ENCODE measurements at regions not wholly inside any gene's neighbourhood (a gene's known extent, or its start where the extent isn't known, plus 50 kb on each side); places are given as distances from the start of the nearest gene placed in this dataset.

GRCh38 chr5:167966979-167967378 lies 324.5 kb upstream of the WWC1 start:
- TF ChIP-seq CTCF (IDR thresholded peaks at IDR 0.05): no peak
- H3K27ac ChIP-seq: no peak overlapping the region

GRCh38 chr5:167967494-167968177 lies 323.8 kb upstream of the WWC1 start:
- no peaks in the 10 kb centered on the region for H3K27me3 ChIP-seq
- no peak overlapping the region for H3K27ac ChIP-seq
- no peak for DNase-seq
- intact Hi-C loops (cut with DNase I): no loop called here
- no peaks in the 10 kb centered on the region for H3K9me3 ChIP-seq
- H3K4me3 ChIP-seq: no peak overlapping the region
- no peaks in the 10 kb centered on the region for H3K36me3 ChIP-seq
- no peaks in the 10 kb centered on the region for H3K4me1 ChIP-seq
- no peak for TF ChIP-seq CTCF (IDR thresholded peaks at IDR 0.05)
- ATAC-seq: no peak

More at GRCh38 chr5:167966979-167967378, 324.5 kb upstream of the WWC1 start:
- H3K4me3 ChIP-seq: no peak overlapping the region
- H3K4me1 ChIP-seq: no peaks in the 10 kb centered on the region
- no peak for ATAC-seq
- H3K36me3 ChIP-seq: no peaks in the 10 kb centered on the region
- intact Hi-C loops (cut with DNase I): no loop called here
- H3K9me3 ChIP-seq: no peaks in the 10 kb centered on the region
- H3K27me3 ChIP-seq: no peaks in the 10 kb centered on the region
- DNase-seq: no peak

DNA sequence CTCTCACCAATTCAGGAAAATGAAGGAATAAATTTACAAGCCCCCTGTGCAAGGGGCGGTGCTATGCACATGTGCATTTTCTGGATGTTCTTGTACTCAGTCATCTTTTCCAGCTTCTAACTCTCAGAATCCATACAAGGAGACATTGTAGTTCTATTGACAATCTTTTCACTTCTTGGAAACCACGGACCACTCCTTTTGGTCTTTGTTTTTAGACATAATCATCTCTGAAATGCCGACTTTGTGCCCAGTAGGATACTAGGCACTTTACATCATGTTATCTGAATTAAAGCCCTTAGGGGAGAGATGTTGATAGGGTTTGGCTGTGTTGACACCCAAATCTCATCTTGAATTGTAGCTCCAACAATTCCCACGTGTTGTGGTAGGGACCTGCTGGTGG lies 322.6 kb upstream of the WWC1 start:
- Histone ChIP-seq H3K27me3 (no peaks in the 10 kb centered on the region), H3K4me3 (no peak overlapping the region), H3K4me1 (no peaks in the 10 kb centered on the region), H3K27ac (no peak overlapping the region), H3K9me3 (no peaks in the 10 kb centered on the region), H3K36me3 (no peaks in the 10 kb centered on the region)
- ATAC-seq (no peak), DNase-seq (no peak)
- intact Hi-C loops (cut with DNase I): no loop called here
- TF ChIP-seq CTCF (IDR thresholded peaks at IDR 0.05): no peak

DNA sequence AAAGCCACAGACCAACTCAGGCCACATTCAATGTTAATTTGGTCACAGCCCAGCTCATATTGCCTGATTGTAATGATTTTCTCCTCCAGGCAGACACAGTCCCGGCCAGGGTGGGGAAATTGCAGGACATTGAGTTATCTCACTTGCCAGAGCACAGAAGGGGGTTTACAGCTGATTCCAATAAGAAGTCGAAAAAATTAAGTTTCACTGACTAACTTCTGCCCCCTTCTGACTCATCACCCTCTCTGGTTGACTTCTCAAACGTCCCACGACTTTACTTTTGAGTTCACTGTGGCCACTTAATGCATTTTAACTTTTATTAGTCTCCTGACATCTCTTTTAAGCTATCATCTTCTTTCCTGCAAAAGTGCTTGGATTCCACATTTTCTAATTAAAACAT lies 321.4 kb upstream of the WWC1 start:
- no peak overlapping the region for H3K27ac ChIP-seq
- H3K4me3 ChIP-seq: no peak overlapping the region
- DNase-seq (no peak), ATAC-seq (no peak)
- H3K27me3 ChIP-seq: no peaks in the 10 kb centered on the region
- no peaks in the 10 kb centered on the region for H3K36me3 ChIP-seq
- no peak for TF ChIP-seq CTCF (IDR thresholded peaks at IDR 0.05)
- no peaks in the 10 kb centered on the region for H3K4me1 ChIP-seq
- no peaks in the 10 kb centered on the region for H3K9me3 ChIP-seq
- intact Hi-C loops (cut with DNase I): no loop called here

DNA sequence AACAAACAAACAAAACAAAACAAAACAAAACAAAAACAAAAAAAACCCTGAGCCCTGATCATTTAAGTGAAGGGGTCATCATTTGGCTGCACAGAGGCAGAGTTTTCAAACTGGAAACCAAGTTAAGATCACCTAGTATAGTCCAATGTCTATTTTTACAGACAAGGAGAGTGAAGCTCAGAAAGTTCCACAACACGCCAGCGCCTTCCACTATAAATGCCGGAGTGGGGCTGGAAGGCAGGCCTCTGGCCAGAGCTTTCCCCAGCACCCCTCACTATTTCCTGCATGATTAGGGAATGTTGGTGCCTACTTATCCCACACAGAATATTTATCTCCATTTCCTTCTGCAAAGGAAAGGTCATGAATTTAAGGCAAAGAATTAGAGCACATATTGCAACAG lies 319.7 kb upstream of the WWC1 start:
- H3K9me3 ChIP-seq: no peaks in the 10 kb centered on the region
- H3K4me3 ChIP-seq: no peak overlapping the region
- ATAC-seq (no peak), DNase-seq (no peak)
- TF ChIP-seq CTCF (IDR thresholded peaks at IDR 0.05): no peak
- no peaks in the 10 kb centered on the region for H3K36me3 ChIP-seq
- H3K4me1 ChIP-seq: no peaks in the 10 kb centered on the region
- H3K27ac ChIP-seq: no peak overlapping the region
- H3K27me3 ChIP-seq: no peaks in the 10 kb centered on the region
- intact Hi-C loops (cut with DNase I): no loop called here

- ATAC-seq (no peak), DNase-seq (no peak)
- H3K4me1 ChIP-seq: no peaks in the 10 kb centered on the region
- H3K9me3 ChIP-seq: no peaks in the 10 kb centered on the region
- H3K27me3 ChIP-seq: no peaks in the 10 kb centered on the region
- H3K36me3 ChIP-seq: no peaks in the 10 kb centered on the region
- intact Hi-C loops (cut with DNase I): no loop called here
- H3K27ac ChIP-seq: no peak overlapping the region
- TF ChIP-seq CTCF (IDR thresholded peaks at IDR 0.05): no peak
- H3K4me3 ChIP-seq: no peak overlapping the region
These were observed 318.3 kb upstream of the WWC1 start for GRCh38 chr5:167973126-167973525.

Data from upper lobe of right lung (tissue), 1 donor.